ENCODE measurements at regions not wholly inside any gene's neighbourhood (a gene's known extent, or its start where the extent isn't known, plus 50 kb on each side); places are given as distances from the start of the nearest gene placed in this dataset.

DNA sequence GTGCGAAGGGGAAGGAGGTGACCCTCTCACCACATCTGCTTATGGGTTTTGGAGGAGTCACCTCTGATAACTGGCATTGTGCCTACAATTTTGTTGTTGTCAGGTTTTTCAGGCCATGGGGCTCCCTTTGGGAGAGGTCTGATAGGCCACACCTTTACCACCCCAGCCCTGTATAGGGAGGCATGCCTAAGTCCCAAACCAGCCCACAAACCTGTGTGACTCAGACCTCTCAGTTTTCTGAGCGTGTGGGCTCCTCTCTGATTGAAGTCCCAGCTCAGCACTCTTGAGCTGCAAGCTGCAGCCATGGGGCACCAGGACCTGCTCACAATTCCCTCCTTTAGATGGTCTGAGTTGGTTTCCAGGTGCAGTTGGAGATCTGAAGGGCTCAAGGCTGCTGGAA is 1429.3 kb upstream of the TMEM132C start:
- Histone ChIP-seq H4K20me1 (ENCODE audit: insufficient read depth) (no peaks in the 10 kb centered on the region), H3K9me2 (ENCODE audit: insufficient read depth) (no peaks in the 10 kb centered on the region), H3K36me3 (ENCODE audit: low read depth) (no peaks in the 10 kb centered on the region), H3K4me2 (ENCODE audit: unreplicated experiment) (no peak overlapping the region), H3K9ac (no peak overlapping the region), H3F3A (ENCODE audit: insufficient read depth) (no peaks in the 10 kb centered on the region), H3K27me3 (replicated peaks; ENCODE audit: insufficient read depth) (no peaks in the 10 kb centered on the region), H3K9me3 (ENCODE audit: low read depth) (no peaks in the 10 kb centered on the region), H3K4me1 (ENCODE audit: insufficient read depth) (no peaks in the 10 kb centered on the region), H2AFZ (no peak overlapping the region), H3K27ac (no peak overlapping the region), H3K79me2 (ENCODE audit: insufficient read depth) (no peaks in the 10 kb centered on the region), H3K4me3 (no peak overlapping the region)
- in situ Hi-C loops (cut with MboI) = no loop called here
- no peak for TF ChIP-seq EZH2 (IDR thresholded peaks at IDR 0.05; ENCODE audit: insufficient read depth, poor library complexity, severe bottlenecking)
- no peak for TF ChIP-seq EZH2phosphoT487 (IDR thresholded peaks at IDR 0.05; ENCODE audit: insufficient read depth, low read depth)
- no peak for DNase-seq
- WGBS, 2 experiments (ENCODE audit: low coverage in 1 of 2, low lambda C conversion rate in 2 of 2, missing lambda C conversion rate in 2 of 2) = 12 to 28% methylated on average over 2 of the region's 2 CpGs

DNA sequence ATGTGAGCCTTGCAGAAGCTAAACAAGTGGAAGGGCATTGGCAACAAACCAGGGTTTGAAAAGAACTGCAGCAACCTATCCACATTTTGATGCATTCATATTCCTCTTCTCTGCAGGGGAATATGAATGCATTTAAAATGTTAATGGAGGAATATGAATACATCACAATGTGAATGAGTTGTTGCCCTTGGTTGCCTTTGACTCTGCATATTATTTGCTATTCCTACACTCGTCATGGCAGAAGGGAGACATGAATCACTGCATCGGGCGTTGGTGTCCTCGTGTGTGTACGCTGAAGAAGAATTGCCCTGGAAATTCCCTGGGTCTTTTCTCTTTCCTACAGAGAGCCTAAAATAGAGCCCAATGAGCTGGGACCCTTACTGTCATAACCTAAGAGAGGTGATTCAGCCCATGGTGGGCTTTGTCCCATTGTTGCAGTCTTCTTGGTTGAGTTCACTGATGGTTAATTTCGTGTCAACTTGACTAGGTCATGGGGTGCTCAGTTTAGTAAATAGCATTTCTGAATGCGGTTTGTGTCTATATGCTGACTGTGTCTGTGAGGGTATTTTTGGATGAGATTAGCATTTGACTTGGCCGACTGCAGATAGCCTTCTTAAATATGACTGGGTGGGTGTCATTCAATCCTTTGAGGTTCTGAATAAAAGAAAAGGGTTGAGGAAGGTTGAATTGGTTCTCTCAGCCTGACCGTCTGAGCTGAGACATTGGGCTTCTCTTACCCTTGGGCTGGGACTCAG is 1422.9 kb upstream of the TMEM132C start:
- Histone ChIP-seq H3K9me2 (ENCODE audit: insufficient read depth) (no peaks in the 10 kb centered on the region), H4K20me1 (ENCODE audit: insufficient read depth) (no peaks in the 10 kb centered on the region), H3K9me3 (ENCODE audit: low read depth) (no peaks in the 10 kb centered on the region), H3K27me3 (replicated peaks; ENCODE audit: insufficient read depth) (no peaks in the 10 kb centered on the region), H3F3A (ENCODE audit: insufficient read depth) (no peaks in the 10 kb centered on the region), H3K27ac (no peak overlapping the region), H2AFZ (no peak overlapping the region), H3K9ac (no peak overlapping the region), H3K79me2 (ENCODE audit: insufficient read depth) (no peaks in the 10 kb centered on the region), H3K4me1 (ENCODE audit: insufficient read depth) (no peaks in the 10 kb centered on the region), H3K4me2 (ENCODE audit: unreplicated experiment) (no peak overlapping the region), H3K4me3 (no peak overlapping the region), H3K36me3 (ENCODE audit: low read depth) (no peaks in the 10 kb centered on the region)
- TF ChIP-seq EZH2 (IDR thresholded peaks at IDR 0.05; ENCODE audit: insufficient read depth, poor library complexity, severe bottlenecking) = no peak
- TF ChIP-seq EZH2phosphoT487 (IDR thresholded peaks at IDR 0.05; ENCODE audit: insufficient read depth, low read depth) = no peak
- DNase-seq = no peak
- in situ Hi-C loops (cut with MboI) = no loop called here
- WGBS, 2 experiments (ENCODE audit: low coverage in 1 of 2, low lambda C conversion rate in 2 of 2, missing lambda C conversion rate in 2 of 2) = 19 to 30% methylated on average over 9 of the region's 9 CpGs

DNA sequence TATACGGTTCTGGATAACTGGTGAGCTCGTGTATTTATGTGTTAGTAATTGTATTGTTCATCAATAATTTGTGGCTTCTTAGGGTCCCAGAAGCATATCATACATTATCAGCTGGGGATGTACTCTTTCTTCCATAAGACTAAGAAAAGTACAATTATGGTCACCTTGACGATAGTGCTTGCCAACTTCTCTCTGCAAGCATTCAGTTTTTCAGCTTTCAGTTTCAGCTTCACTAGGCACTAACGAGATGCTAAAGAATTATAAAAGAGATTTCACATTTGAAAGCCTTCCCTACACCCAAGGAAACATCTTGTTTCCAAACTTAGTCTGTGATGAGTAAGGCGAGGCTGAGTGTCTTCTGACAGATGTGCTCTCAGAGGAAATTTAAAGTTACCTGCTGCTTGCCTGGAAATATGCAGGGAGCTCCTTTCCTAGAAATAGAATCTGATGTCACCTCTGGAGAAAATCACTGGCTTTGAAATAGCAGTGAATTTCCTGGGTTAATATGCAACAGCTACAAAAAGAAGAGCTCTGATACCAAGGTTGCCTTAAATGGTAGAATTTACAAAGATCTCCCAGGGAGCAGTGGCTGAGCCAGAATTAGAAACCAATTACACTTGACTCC is 1419.9 kb upstream of the TMEM132C start:
- H3K9ac ChIP-seq = no peak overlapping the region
- no peak for DNase-seq
- H3K9me2 ChIP-seq (ENCODE audit: insufficient read depth) = no peaks in the 10 kb centered on the region
- in situ Hi-C loops (cut with MboI) = no loop called here
- no peaks in the 10 kb centered on the region for H3K4me1 ChIP-seq (ENCODE audit: insufficient read depth)
- H3K27me3 ChIP-seq (replicated peaks; ENCODE audit: insufficient read depth) = no peaks in the 10 kb centered on the region
- no peaks in the 10 kb centered on the region for H3K79me2 ChIP-seq (ENCODE audit: insufficient read depth)
- no peaks in the 10 kb centered on the region for H3K9me3 ChIP-seq (ENCODE audit: low read depth)
- no peak overlapping the region for H3K27ac ChIP-seq
- WGBS, 2 experiments (ENCODE audit: low coverage in 1 of 2, low lambda C conversion rate in 2 of 2, missing lambda C conversion rate in 2 of 2) = 20 to 24% methylated on average over 5 of the region's 5 CpGs
- no peaks in the 10 kb centered on the region for H4K20me1 ChIP-seq (ENCODE audit: insufficient read depth)
- H3K4me3 ChIP-seq = no peak overlapping the region
- H2AFZ ChIP-seq = no peak overlapping the region
- no peak for TF ChIP-seq EZH2 (IDR thresholded peaks at IDR 0.05; ENCODE audit: insufficient read depth, poor library complexity, severe bottlenecking)
- TF ChIP-seq EZH2phosphoT487 (IDR thresholded peaks at IDR 0.05; ENCODE audit: insufficient read depth, low read depth) = no peak
- H3K4me2 ChIP-seq (ENCODE audit: unreplicated experiment) = no peak overlapping the region
- no peaks in the 10 kb centered on the region for H3K36me3 ChIP-seq (ENCODE audit: low read depth)
- H3F3A ChIP-seq (ENCODE audit: insufficient read depth) = no peaks in the 10 kb centered on the region

DNA sequence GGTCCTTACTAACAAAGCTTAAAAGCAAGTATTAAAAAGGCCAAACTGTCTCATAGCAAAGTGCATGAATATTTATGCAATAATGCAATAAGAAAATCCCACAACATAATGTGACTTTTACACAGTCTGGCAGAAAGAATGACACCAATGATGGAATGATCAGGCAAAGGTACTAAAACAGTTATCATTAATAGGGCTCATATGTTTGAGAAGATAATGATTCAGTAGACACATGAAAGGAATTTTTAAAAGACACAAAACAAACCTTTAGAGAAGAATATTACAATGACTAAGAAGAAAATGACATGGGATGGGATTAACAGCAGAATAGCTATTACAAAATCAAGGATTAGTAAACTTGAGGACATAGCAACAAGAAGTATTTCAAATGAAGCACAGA is 1411.2 kb upstream of the TMEM132C start:
- Histone ChIP-seq H3K27me3 (replicated peaks; ENCODE audit: insufficient read depth) (no peaks in the 10 kb centered on the region), H3K9me2 (ENCODE audit: insufficient read depth) (no peaks in the 10 kb centered on the region), H3K79me2 (ENCODE audit: insufficient read depth) (no peaks in the 10 kb centered on the region), H3K9me3 (ENCODE audit: low read depth) (no peaks in the 10 kb centered on the region), H2AFZ (no peak overlapping the region), H3F3A (ENCODE audit: insufficient read depth) (no peaks in the 10 kb centered on the region), H3K9ac (no peak overlapping the region), H3K4me3 (no peak overlapping the region), H3K4me2 (ENCODE audit: unreplicated experiment) (no peak overlapping the region), H3K27ac (no peak overlapping the region), H3K36me3 (ENCODE audit: low read depth) (no peaks in the 10 kb centered on the region), H3K4me1 (ENCODE audit: insufficient read depth) (no peaks in the 10 kb centered on the region), H4K20me1 (ENCODE audit: insufficient read depth) (no peaks in the 10 kb centered on the region)
- no peak for DNase-seq
- in situ Hi-C loops (cut with MboI) = no loop called here
- TF ChIP-seq EZH2phosphoT487 (IDR thresholded peaks at IDR 0.05; ENCODE audit: insufficient read depth, low read depth) (no peak), EZH2 (IDR thresholded peaks at IDR 0.05; ENCODE audit: insufficient read depth, poor library complexity, severe bottlenecking) (no peak)

Data from GM23248 (cell line).